KOPT-K1 (cell line): ENCODE measurements at regions not wholly inside any gene's neighbourhood (a gene's known extent, or its start where the extent isn't known, plus 50 kb on each side); places are given as distances from the start of the nearest gene placed in this dataset.
"Not testable (repeated sequence)": the region's sequence is repeated elsewhere in the genome, so short reads cannot be mapped to it uniquely, and the experiment has no call there.

Experiments used
- H3K27ac ChIP-seq: fragments of 200-600 bp; sonication (generic); 2 replicates; pipeline ENCODE4 v1.5.1; 2016; ENCODE audit warnings: antibody characterized with exemption, mild to moderate bottlenecking, low read depth, low read length; ENCODE audit not compliant: poor library complexity, severe bottlenecking
- H3K36me3 ChIP-seq: fragments of 200-600 bp; sonication (generic); 2 replicates; pipeline ENCODE4 v1.5.1; 2017; ENCODE audit warnings: antibody characterized with exemption, mild to moderate bottlenecking, low read length, moderate library complexity; ENCODE audit not compliant: insufficient read depth
- H3K9me3 ChIP-seq: fragments of 200-600 bp; sonication (generic); 2 replicates; pipeline ENCODE4 v1.5.1; 2017; ENCODE audit warnings: antibody characterized with exemption, low read length, mild to moderate bottlenecking; ENCODE audit not compliant: insufficient read depth, poor library complexity, severe bottlenecking

DNA sequence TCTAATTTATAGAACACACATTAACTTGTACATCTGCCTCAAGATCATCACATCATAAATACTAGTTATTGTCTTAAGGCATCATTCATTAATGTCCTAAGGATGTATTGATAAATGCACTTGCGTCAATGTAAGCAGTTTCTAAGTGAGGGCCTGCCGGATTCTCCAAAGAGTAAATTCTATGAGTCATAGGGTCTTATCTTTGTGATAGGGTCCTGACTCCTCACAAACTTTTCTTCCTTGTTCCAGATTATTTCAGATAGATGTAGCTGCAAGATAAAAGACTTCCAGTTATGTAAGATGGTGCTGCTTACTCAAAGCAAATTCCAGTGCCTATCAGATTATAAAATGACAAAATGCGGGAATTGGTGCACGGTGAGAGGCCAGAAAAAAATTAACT is 315.0 kb upstream of the SLC39A10 start:
- Histone ChIP-seq H3K27ac (no peak overlapping the region), H3K9me3 (peaks cover 7% of the 10 kb centered on the region), H3K36me3 (no peaks in the 10 kb centered on the region)

DNA sequence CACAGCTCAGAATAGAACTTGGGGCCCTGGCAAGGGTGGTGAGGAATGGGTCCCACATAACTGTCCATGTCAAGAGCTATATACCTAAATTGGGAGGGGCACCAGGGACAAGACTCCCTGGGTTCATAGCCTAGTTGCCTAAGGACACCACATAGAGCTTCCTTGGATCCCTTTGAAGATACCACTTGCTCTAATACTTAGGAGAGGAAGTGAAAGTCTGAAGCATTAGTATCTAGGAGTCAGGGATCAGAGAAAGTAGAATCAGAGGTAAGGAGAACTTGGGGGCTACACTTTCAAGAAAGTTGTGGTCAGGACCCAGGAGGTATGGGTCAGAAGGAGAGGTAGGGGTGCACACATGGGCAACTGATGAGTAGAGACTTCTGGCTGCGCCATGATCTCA is 318.2 kb upstream of the SLC39A10 start:
- no peaks in the 10 kb centered on the region for H3K36me3 ChIP-seq
- H3K27ac ChIP-seq: no peak overlapping the region
- H3K9me3 ChIP-seq: peaks cover 8% of the 10 kb centered on the region

DNA sequence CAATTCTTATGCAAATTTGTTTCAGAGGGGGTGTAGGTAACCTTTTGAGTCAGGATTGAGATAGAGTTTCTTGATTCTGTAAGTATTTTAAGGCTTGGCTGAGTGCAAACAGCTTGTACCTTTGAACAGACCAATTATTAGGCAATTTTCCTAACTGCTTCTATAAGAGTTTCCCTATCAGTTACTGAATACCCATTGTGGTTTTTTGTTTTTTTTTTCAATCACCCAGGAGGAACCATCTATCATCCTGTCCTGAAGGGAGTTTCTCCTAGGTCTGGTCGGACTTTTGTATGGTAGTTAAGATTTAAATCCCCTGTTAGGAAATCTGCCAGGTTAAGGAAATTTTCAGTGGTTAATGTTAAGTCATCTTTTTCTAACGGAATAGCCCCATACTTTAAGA is 319.4 kb upstream of the SLC39A10 start:
- Histone ChIP-seq H3K9me3 (peaks cover 8% of the 10 kb centered on the region), H3K27ac (no peak overlapping the region), H3K36me3 (no peaks in the 10 kb centered on the region)

DNA sequence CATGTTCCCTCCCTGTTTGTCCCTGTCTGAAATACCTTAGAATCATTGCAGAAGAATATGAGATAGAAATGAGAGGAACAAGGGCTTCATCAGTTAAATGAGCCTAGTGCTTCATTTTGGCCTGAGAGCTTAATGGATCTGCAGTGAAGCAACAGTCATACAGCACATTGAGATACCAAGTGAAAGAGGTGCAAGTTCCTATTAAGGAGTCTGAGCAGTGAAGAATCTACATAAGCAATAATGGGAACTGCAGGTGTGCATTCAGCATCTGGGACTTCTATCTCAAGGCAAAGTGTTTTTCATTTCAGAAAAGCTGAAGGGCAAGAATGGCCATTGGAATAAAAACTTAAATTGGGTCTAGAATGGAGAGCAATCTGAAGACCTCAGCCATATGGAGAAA is 323.2 kb upstream of the SLC39A10 start:
- H3K36me3 ChIP-seq: no peaks in the 10 kb centered on the region
- H3K27ac ChIP-seq: no peak overlapping the region
- H3K9me3 ChIP-seq: peaks cover 13% of the 10 kb centered on the region

DNA sequence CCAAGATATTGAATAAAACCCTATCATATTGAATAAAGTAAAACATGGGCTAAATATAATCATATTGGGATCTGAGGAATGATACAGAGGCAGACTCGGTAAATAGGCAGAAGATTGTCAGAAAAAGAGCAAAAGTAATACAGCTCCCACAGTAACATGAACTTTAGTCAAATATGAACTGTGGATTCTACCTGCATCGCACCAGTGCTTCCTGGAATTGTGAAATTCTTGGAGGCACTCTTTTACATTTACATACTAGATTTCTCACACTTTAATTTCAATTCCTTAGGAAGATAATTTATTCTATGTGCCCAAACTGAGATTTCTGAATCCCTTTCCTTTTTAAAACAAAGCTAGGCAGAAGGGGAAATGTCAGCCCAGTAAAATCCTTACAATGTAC is 325.1 kb upstream of the SLC39A10 start:
- Histone ChIP-seq H3K27ac (no peak overlapping the region), H3K9me3 (peaks cover 13% of the 10 kb centered on the region), H3K36me3 (no peaks in the 10 kb centered on the region)

DNA sequence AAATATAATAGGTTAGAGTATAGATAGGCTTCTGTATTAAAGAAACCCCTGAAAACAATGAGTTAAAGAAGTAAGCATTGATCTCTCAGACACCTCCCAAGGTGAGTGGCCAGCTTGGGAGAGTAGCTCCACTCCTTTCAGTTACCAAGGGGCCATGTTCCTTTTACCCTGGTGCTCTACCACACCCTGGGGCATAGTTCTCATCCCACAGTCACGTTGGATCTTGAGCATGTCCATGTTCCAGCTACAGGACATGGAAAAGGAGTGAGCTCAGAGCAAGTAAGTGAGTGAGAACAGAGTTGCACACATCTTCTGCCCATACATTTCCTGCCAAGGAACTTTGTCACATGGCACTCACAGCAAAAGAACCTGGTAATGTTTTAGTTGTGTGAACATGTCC is 325.9 kb upstream of the SLC39A10 start:
- Histone ChIP-seq H3K9me3 (peaks cover 13% of the 10 kb centered on the region), H3K36me3 (no peaks in the 10 kb centered on the region), H3K27ac (peak overlapping the region; percentile 39)

DNA sequence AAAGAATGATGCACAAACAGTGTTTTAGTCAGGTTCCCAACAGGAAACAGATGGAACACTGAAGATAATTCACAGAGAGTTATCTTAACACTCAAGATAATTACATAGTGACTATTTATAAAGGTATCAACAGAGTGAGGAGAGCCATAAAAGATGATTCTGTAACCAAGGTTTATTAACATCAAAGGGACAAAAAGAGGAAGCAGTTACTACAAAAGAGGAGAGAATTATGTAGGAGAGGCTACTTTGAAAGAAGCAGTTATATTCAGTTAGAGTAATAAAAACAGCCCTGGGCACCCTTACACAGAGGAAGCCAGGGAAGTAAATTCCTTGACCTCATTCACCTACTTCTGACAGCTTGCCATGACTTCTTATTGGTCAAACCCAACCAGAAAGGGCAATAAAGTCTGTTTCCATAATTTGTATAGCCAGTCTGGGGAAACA is 326.5 kb upstream of the SLC39A10 start:
- H3K36me3 ChIP-seq: no peaks in the 10 kb centered on the region
- H3K27ac ChIP-seq: peak overlapping the region; percentile 39
- H3K9me3 ChIP-seq: peaks cover 13% of the 10 kb centered on the region

DNA sequence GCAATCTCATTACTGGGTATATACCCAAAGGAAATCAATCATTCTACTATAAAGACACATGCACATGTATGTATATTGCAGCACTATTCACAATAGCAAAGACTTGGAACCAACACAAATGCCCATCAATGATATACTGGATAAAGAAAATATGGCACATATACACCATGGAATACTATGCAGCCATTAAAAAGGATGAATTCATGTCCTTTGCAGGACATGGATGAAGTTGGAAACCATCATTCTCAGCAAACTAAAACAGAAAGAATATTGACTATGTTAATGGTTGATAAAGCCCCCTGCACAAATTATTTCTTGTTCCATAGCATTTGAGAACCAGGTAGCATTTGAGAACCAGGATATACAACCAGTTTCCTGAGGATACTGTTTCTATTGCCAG is 327.2 kb upstream of the SLC39A10 start:
- H3K36me3 ChIP-seq, H3K27ac ChIP-seq: not testable (repeated sequence)

DNA sequence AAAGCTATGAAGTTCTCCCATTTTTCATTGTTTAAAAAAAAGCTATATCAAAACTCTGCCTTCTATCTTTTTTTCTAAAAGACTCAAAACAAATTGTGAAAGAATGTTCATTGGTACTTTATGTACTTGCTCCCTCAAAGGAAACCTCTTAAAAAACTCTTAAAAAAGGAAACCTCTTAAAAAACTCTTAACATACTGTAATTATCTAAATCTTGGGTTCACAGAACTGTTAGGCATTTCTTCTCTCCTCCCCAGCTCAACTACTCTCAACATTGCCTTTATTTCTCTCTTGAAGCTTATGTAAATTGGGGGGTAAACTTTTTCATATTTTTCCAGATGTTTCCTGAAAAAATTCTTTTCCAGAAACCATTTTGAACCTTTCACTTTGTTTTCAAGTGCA is 330.5 kb upstream of the SLC39A10 start:
- no peak overlapping the region for H3K27ac ChIP-seq
- no peaks in the 10 kb centered on the region for H3K36me3 ChIP-seq
- H3K9me3 ChIP-seq: peaks cover 16% of the 10 kb centered on the region

More for the DNA sequence above, 327.2 kb upstream of the SLC39A10 start:
- H3K9me3 ChIP-seq: not testable (repeated sequence)

DNA sequence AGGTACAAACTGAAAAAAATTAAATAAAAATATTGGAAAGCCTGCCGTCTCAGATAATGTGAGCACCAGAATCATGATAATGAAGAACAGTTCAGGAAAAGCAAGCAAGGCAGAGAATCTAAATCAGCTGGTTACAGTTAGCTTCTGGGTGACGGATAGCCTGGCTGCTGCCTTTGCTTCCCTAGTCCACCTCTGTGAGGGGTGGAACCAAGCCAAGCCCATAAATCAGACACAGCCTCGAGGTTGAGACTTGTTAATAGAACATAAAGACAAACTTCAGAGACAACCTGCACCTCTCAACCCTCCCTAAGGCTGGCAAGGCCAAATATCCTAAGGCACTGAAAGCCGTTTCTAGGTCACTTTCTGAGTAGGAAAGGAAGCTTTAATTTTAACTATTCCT is 334.7 kb upstream of the SLC39A10 start:
- Histone ChIP-seq H3K9me3 (peaks cover 10% of the 10 kb centered on the region), H3K36me3 (no peaks in the 10 kb centered on the region), H3K27ac (no peak overlapping the region)

DNA sequence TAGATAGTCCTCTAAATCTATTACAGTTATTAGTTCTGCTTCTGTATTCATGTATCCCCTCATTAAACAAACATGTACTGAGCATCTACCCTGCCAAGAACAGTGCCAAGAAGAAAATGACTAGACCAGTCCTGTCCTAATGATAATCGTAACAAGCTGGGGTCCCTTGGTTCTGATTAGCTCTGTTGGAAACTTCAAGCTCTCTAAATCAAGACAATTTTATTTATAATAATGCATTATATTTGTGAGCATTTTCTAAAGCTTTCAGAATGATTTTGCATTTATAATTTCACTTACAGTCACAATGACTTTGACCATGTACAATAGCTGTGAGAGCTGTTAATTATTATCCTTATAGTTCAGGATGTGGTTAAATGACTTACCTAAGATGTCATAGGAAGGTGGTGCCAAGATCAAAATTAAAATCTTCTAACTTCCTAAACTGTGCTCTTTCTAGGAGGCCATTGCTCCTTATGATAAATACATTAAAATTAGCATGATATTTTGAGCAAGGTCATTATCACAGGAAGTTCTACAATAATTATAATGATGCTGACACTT is 336.5 kb upstream of the SLC39A10 start:
- Histone ChIP-seq H3K9me3 (peaks cover 10% of the 10 kb centered on the region), H3K36me3 (no peaks in the 10 kb centered on the region), H3K27ac (no peak overlapping the region)

DNA sequence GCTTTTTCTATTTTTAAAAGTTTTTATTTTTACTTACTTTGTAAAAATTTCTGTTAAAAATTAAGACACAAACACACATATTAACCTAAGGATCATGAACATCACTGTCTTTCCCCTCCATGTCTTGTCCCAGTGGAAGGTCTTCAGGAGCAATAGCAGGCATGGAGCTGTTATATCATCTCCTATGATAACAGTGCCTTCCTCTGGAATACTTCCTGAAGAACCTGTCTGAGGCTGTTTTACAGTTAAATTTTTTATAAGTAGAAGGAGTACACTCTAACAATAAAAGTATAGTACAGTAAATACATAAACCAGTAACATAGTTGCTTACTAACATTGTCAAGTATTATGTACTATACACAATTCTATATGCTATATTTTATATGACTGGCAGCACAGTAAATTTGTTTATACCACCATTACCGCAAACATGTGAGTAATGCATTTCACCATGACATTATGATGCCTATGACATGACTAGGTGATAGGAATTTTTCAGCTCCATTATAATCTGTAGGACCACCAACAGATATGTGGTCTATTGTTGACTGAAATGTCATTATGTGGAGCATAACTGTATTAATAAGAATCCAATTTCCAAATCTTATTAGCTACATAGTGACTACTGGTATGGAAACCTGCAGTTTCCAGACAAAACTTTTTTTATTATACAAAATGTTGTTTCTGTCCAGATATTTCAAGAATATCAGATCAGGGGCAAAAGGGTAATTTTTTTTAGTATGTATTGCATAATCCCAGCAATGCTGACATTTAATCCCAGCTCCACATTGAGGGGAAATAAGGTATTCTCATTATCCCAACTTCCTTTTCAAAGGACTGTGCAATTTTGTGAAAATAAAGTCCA is 337.2 kb upstream of the SLC39A10 start:
- no peak overlapping the region for H3K27ac ChIP-seq
- peaks cover 10% of the 10 kb centered on the region for H3K9me3 ChIP-seq
- H3K36me3 ChIP-seq: no peaks in the 10 kb centered on the region

DNA sequence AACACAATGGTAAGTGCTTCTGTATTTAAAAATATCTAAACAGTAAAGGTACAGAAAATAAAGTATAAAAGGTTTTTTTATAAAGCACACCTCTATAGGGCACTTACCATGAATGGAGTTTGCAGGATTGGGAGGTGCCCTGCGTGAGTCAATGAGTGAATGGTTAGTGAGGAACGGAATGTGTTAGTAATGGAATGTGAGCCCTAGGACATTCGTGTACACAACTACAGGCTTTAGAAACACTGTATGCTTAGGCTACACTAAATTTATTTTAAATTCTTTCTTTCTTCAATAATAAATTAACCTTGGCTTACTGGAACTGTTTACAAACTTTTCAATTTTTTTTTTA is 337.9 kb upstream of the SLC39A10 start:
- no peaks in the 10 kb centered on the region for H3K36me3 ChIP-seq
- H3K9me3 ChIP-seq: peaks cover 4% of the 10 kb centered on the region
- no peak overlapping the region for H3K27ac ChIP-seq

DNA sequence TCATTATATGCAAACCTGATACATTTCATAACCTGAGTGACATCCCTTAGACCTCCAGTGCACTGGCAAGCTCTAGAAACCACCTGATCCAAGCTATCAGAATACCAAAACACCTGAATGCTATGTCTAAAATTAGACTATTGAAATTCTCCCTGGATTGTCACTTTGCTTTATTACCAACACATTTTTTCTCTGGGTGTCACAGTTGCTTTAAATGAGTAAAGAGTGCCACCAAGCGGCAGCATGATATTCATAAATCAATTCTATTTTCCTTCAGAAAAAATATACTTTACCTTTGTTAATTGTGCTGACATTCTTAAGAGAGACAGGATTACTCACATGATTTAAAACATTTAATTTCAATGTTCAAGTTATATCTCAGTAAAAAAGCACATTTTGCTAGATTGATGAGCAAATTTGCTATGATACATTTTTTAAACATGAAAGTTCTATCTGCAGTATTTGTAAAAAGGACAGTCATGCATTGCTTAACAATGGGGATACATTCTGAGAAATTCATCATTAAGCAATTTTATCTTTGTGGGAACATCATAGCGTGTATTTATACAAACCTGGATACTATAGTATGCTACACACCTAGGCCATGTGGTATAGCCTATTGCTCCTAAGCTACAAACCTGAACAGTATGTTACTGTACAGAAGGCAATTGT is 338.4 kb upstream of the SLC39A10 start:
- H3K36me3 ChIP-seq: no peaks in the 10 kb centered on the region
- no peak overlapping the region for H3K27ac ChIP-seq
- H3K9me3 ChIP-seq: no peaks in the 10 kb centered on the region

DNA sequence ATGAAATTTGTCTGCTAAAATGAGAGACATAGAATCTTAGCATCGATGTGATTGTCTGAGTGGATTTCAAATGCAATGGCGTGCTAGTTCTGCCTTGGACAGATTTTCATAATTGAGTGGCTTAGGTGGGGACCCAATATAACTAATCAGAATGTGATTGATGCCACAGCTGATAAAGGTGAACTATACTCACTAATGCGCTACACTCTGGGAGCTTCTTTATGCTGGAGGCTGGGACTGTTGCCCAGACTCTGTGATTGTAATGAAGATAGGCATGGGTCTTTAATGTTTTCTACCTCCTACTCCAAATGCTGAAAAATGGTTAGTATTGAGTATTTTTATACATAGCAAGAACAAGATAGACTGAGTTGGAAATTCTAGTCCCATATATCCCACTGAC is 339.5 kb upstream of the SLC39A10 start:
- Histone ChIP-seq H3K9me3 (no peaks in the 10 kb centered on the region), H3K27ac (no peak overlapping the region), H3K36me3 (no peaks in the 10 kb centered on the region)
